Hepatocyte (in vitro differentiated cells): ENCODE measurements at regions not wholly inside any gene's neighbourhood (a gene's known extent, or its start where the extent isn't known, plus 50 kb on each side); places are given as distances from the start of the nearest gene placed in this dataset.

Experiments
- DNase-seq: peaks from one replicate; pipeline ENCODE4 v3.0.0-alpha.2; 2016; ENCODE audit warnings: low spot score
- H2AFZ ChIP-seq: fragments of 200-600 bp; sonication (generic); 2 replicates; pipeline ENCODE4 v1.6.0; 2016; ENCODE audit warnings: antibody characterized with exemption, mild to moderate bottlenecking
- H3K27ac ChIP-seq: fragments of 200-600 bp; sonication (generic); 2 replicates; pipeline ENCODE4 v1.5.1; 2016; ENCODE audit warnings: mild to moderate bottlenecking
- H3K27me3 ChIP-seq: fragments of 200-600 bp; sonication (generic); 2 replicates; pipeline ENCODE4 v1.6.1; 2016
- H3K36me3 ChIP-seq: fragments of 200-600 bp; sonication (generic); replicated peaks from 2 replicates; pipeline ENCODE4 v1.5.1; 2016; ENCODE audit warnings: low read depth; ENCODE audit not compliant: insufficient read depth
- H3K4me1 ChIP-seq: fragments of 200-600 bp; sonication (generic); 2 replicates; pipeline ENCODE4 v1.5.1; 2016; ENCODE audit warnings: mild to moderate bottlenecking, moderate library complexity; ENCODE audit not compliant: insufficient read depth
- H3K4me2 ChIP-seq: fragments of 200-600 bp; sonication (generic); 2 replicates; pipeline ENCODE4 v1.6.0; 2016
- H3K4me3 ChIP-seq: fragments of 200-600 bp; sonication (generic); 2 replicates; pipeline ENCODE4 v1.5.1; 2016; ENCODE audit warnings: mild to moderate bottlenecking
- H3K79me2 ChIP-seq: fragments of 200-600 bp; sonication (generic); 2 replicates; pipeline ENCODE4 v1.6.0; 2017; ENCODE audit warnings: mild to moderate bottlenecking
- H3K9me2 ChIP-seq: fragments of 200-600 bp; sonication (generic); replicated peaks from 2 replicates; pipeline ENCODE4 v1.6.0; 2017; ENCODE audit warnings: mild to moderate bottlenecking; ENCODE audit not compliant: insufficient read depth
- H3K9me3 ChIP-seq: fragments of 200-600 bp; sonication (generic); 2 replicates; pipeline ENCODE4 v1.5.1; 2016; ENCODE audit warnings: low read depth, mild to moderate bottlenecking
- H4K20me1 ChIP-seq: fragments of 200-600 bp; sonication (generic); 2 replicates; pipeline ENCODE4 v1.6.0; 2016; ENCODE audit warnings: mild to moderate bottlenecking; ENCODE audit not compliant: insufficient read depth, poor library complexity, severe bottlenecking
- EZH2 ChIP-seq: fragments of 200-600 bp; sonication (generic); IDR thresholded peaks from 2 replicates; pipeline ENCODE4 v1.6.1; 2016; ENCODE audit warnings: antibody characterized with exemption, mild to moderate bottlenecking, borderline replicate concordance
- EZH2phosphoT487 ChIP-seq: fragments of 200-600 bp; sonication (generic); IDR thresholded peaks from one replicate; pipeline ENCODE4 v1.6.1; 2018; ENCODE audit warnings: antibody characterized with exemption, mild to moderate bottlenecking, low read depth, moderate library complexity; ENCODE audit not compliant: unreplicated experiment, severe bottlenecking
- WGBS: methylation state at CpG from one replicate; pipeline ENCODE4 v1.1.6; 2016; ENCODE audit warnings: low lambda C conversion rate; ENCODE audit errors: missing lambda C conversion rate; 5-methylcytosine and 5-hydroxymethylcytosine counted together
- TF ChIP-seq, protein P1 (sequence below): fragments of 200-600 bp; sonication (generic); IDR thresholded peaks from 2 replicates; pipeline ENCODE4 v1.5.1; 2016; ENCODE audit warnings: antibody characterized with exemption, mild to moderate bottlenecking; ENCODE audit not compliant: poor library complexity

DNA sequence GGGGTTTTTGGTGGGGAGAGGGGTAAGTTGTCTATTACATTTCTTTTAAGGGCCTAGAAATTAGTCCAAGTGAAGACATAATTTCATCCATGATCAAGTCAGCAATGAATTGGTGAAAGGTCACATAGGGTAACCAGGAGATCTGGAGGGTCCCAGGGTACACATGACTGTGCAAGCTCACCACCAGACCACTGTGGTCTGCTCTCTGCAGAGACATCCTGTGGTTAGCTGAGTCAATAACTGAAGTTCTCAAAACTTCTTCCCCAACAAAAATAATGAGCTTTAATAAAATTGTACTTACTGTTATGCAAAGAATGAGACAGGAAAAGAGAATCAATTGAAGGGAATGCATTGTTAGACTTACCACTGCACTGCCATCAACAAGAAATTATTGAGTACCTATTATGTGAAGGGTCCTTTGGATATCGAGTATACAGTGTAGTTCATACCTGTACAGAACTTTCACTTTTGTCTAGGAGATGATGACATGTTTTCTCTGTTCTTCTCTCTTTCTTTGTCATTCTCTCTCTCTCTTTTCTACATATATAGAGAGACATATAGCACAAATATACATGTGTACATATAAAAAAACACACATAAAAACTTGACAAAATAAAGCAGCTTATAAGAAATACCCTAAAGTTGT, 209.8 kb downstream of the GJA1 start:
- H3K4me1 ChIP-seq = no peaks in the 10 kb centered on the region
- no peaks in the 10 kb centered on the region for H3K36me3 ChIP-seq
- no peaks in the 10 kb centered on the region for H3K9me3 ChIP-seq
- no peak overlapping the region for H3K27ac ChIP-seq
- no peaks in the 10 kb centered on the region for H3K9me2 ChIP-seq
- WGBS = 86% methylated on average over 1 of the region's 1 CpG
- DNase-seq = no peak
- H2AFZ ChIP-seq = no peak overlapping the region
- no peaks in the 10 kb centered on the region for H4K20me1 ChIP-seq
- no peaks in the 10 kb centered on the region for H3K79me2 ChIP-seq
- no peak overlapping the region for H3K4me3 ChIP-seq
- H3K27me3 ChIP-seq = no peaks in the 10 kb centered on the region
- H3K4me2 ChIP-seq = no peak overlapping the region
- TF ChIP-seq EZH2 (no peak), EZH2phosphoT487 (no peak)
- TF ChIP-seq, protein P1, sequence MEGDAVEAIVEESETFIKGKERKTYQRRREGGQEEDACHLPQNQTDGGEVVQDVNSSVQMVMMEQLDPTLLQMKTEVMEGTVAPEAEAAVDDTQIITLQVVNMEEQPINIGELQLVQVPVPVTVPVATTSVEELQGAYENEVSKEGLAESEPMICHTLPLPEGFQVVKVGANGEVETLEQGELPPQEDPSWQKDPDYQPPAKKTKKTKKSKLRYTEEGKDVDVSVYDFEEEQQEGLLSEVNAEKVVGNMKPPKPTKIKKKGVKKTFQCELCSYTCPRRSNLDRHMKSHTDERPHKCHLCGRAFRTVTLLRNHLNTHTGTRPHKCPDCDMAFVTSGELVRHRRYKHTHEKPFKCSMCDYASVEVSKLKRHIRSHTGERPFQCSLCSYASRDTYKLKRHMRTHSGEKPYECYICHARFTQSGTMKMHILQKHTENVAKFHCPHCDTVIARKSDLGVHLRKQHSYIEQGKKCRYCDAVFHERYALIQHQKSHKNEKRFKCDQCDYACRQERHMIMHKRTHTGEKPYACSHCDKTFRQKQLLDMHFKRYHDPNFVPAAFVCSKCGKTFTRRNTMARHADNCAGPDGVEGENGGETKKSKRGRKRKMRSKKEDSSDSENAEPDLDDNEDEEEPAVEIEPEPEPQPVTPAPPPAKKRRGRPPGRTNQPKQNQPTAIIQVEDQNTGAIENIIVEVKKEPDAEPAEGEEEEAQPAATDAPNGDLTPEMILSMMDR = no peak

DNA sequence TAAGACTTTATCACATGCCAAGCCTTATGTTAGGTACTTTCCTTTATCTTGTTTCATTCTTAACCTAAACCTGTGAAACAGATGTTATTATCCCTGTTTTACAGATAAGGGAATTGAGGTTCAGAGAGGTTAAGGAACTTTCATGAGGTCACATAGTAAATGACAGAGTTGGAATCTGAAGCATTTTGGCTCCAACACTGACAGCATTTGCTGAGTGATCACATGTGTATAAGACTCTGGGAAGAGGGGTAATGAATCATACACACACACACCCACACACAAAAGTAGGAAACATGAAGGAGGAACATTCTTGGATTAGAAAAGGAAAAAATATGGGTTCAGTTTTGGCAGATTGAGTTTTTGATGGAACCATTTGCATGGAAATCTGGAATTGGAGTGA, 212.5 kb downstream of the GJA1 start:
- Histone ChIP-seq H3K4me3 (no peak overlapping the region), H3K36me3 (no peaks in the 10 kb centered on the region), H3K27ac (no peak overlapping the region), H3K9me2 (no peaks in the 10 kb centered on the region), H2AFZ (no peak overlapping the region), H3K9me3 (no peaks in the 10 kb centered on the region), H3K27me3 (no peaks in the 10 kb centered on the region), H4K20me1 (no peaks in the 10 kb centered on the region), H3K4me1 (no peaks in the 10 kb centered on the region), H3K79me2 (no peaks in the 10 kb centered on the region), H3K4me2 (no peak overlapping the region)
- no peak for DNase-seq
- TF ChIP-seq, protein P1 = no peak
- TF ChIP-seq EZH2phosphoT487 (no peak), EZH2 (no peak)

DNA sequence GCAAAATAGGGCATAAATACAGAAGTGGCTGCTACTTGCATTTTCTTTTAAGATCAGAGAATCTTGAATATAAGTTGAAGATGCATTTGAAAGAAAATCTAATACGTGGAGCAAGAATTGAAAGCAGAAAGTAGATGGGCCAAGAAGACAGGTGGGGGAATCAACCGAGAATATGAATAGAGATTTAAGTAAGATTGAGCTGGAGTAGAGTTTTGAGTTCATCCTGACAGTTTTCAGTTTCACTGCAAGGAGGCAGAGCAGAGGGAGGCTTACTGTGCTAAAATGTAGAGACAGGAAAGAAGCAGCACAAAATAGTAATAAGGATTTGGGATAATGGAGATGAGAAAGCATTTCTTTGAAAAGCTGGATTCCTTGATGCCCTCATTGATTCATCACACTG, 214.5 kb downstream of the GJA1 start:
- Histone ChIP-seq H3K4me3 (no peak overlapping the region), H4K20me1 (no peaks in the 10 kb centered on the region), H3K9me3 (no peaks in the 10 kb centered on the region), H3K4me1 (no peaks in the 10 kb centered on the region), H3K27me3 (no peaks in the 10 kb centered on the region), H3K36me3 (no peaks in the 10 kb centered on the region), H2AFZ (no peak overlapping the region), H3K4me2 (no peak overlapping the region), H3K27ac (no peak overlapping the region), H3K9me2 (no peaks in the 10 kb centered on the region), H3K79me2 (no peaks in the 10 kb centered on the region)
- TF ChIP-seq EZH2phosphoT487 = no peak
- TF ChIP-seq EZH2 = no peak
- TF ChIP-seq, protein P1 = no peak
- no peak for DNase-seq
- WGBS = 95% methylated on average over 2 of the region's 2 CpGs

DNA sequence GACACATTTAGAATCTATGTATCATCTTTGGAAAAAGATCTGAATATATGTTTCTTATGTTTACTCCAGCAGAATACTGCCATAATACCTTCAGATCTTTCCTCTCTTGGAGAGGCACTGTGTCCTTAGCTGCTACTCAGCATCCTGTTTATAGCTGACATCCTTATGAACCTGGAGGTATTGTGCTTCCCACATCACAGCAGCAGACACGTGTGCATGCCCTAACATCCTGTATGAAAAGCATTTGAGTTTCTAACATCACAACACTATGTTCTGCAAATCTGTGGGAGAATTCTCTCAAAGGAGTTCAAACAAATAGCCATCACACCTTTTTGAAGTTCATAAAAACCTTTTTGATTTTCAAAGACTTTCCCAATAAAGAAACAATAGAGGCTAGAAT, 216.0 kb downstream of the GJA1 start:
- no peaks in the 10 kb centered on the region for H3K36me3 ChIP-seq
- H3K9me3 ChIP-seq = no peaks in the 10 kb centered on the region
- no peak overlapping the region for H3K4me3 ChIP-seq
- no peaks in the 10 kb centered on the region for H4K20me1 ChIP-seq
- H3K27ac ChIP-seq = no peak overlapping the region
- H3K4me2 ChIP-seq = no peak overlapping the region
- no peak for DNase-seq
- H2AFZ ChIP-seq = no peak overlapping the region
- H3K27me3 ChIP-seq = no peaks in the 10 kb centered on the region
- H3K79me2 ChIP-seq = no peaks in the 10 kb centered on the region
- no peaks in the 10 kb centered on the region for H3K9me2 ChIP-seq
- no peaks in the 10 kb centered on the region for H3K4me1 ChIP-seq
- TF ChIP-seq EZH2phosphoT487 = no peak
- TF ChIP-seq EZH2 = no peak
- TF ChIP-seq, protein P1 = no peak
- WGBS = 34% methylated on average over 1 of the region's 1 CpG
